Spleen (tissue), 11 donors: ENCODE measurements at regions not wholly inside any gene's neighbourhood (a gene's known extent, or its start where the extent isn't known, plus 50 kb on each side); places are given as distances from the start of the nearest gene placed in this dataset.

Experiments used
- DNase-seq: peaks from one replicate; pipeline ENCODE4 v3.0.0-alpha.2; 2020
- H3K27ac ChIP-seq, 8 donors: fragments of 200-600 bp; sonication (generic) in 7 of 8; 1 replicate in 4 of 8; 2 replicates in 4 of 8; pipeline versions ENCODE4 v1.5.0 to v1.8.0; 2016 to 2021; ENCODE audit warnings: inconsistent platforms in 4 of 8, mild to moderate bottlenecking in 4 of 8, moderate library complexity in 1 of 8
- H3K27me3 ChIP-seq, 7 donors: fragments of 200-600 bp; sonication (generic) in 6 of 7; replicated peaks in 1 of 7; 1 replicate in 4 of 7; 2 replicates in 3 of 7; pipeline versions ENCODE4 v1.5.0 to v1.8.0; 2016 to 2021; ENCODE audit warnings: inconsistent platforms in 3 of 7, mild to moderate bottlenecking in 1 of 7
- H3K36me3 ChIP-seq, 6 donors: fragments of 200-600 bp; sonication (generic) in 5 of 6; 1 replicate in 4 of 6; 2 replicates in 2 of 6; pipeline versions ENCODE4 v1.5.0 to v1.8.0; 2016 to 2021; ENCODE audit warnings: inconsistent platforms in 2 of 6
- H3K4me1 ChIP-seq, 6 donors: fragments of 200-600 bp; sonication (generic) in 5 of 6; 1 replicate in 3 of 6; 2 replicates in 3 of 6; pipeline versions ENCODE4 v1.5.0 to v1.8.0; 2016 to 2021; ENCODE audit warnings: inconsistent platforms in 3 of 6
- H3K4me3 ChIP-seq, 8 donors: fragments of 200-600 bp; sonication (generic) in 7 of 8; 1 replicate in 4 of 8; 2 replicates in 4 of 8; pipeline versions ENCODE4 v1.5.0 to v1.8.0; 2016 to 2021; ENCODE audit warnings: inconsistent platforms in 4 of 8, mild to moderate bottlenecking in 4 of 8, moderate library complexity in 2 of 8
- H3K9me3 ChIP-seq, 8 donors: fragments of 200-600 bp; sonication (generic) in 7 of 8; 1 replicate in 4 of 8; 2 replicates in 4 of 8; pipeline versions ENCODE4 v1.5.0 to v1.8.0; 2016 to 2021; ENCODE audit warnings: inconsistent platforms in 4 of 8
- CTCF ChIP-seq, 11 experiments: fragments of 200-600 bp in 7 of 11; fragments of 450-650 bp in 4 of 11; sonication (generic) in 4 of 11; IDR thresholded peaks in 8 of 11; conservative IDR thresholded peaks in 3 of 11; 1 replicate in 7 of 11; 2 replicates in 4 of 11; pipeline versions ENCODE4 v1.4.0 to v1.8.0; 2016 to 2021; ENCODE audit warnings: antibody characterized with exemption in 11 of 11, inconsistent platforms in 4 of 11, mild to moderate bottlenecking in 1 of 11
- POLR2A ChIP-seq, 3 donors: fragments of 450-650 bp; IDR thresholded peaks; one replicate each; pipeline ENCODE4 v1.5.1; 2017; ENCODE audit warnings: antibody characterized with exemption in 3 of 3, mild to moderate bottlenecking in 1 of 3
- POLR2AphosphoS5 ChIP-seq, 3 donors: sonication (generic); formaldehyde crosslinking; IDR thresholded peaks; one replicate each; pipeline ENCODE4 v1.5.1; 2017; ENCODE audit warnings: antibody characterized with exemption in 3 of 3
- WGBS, 5 donors: extraction: QIAGEN DNeasy Blood & Tissue Kit in 3 of 5; methylation state at CpG; one replicate each; pipeline versions ENCODE4 v1.1.5 to v1.1.7; 2013 to 2018; 5-methylcytosine and 5-hydroxymethylcytosine counted together
- intact Hi-C: fragments of 100-400 bp; cut with DNase I; formaldehyde crosslinking; loops from one replicate; pipeline ENCODE4 v1.15.0; 2023; ENCODE audit warnings: low total_unique reads
- donor health status: healthy with polysubstance abuse.
- donor health status: DM: no; HTN: no; CAD: no; lungs with moderate emphysema.
- donor health status: DM: no; HTN: no; CAD: no.
- donor health status: Bipolar disorder and iron deficiency.
- donor health status: healthy.
- donor health status: DM: no; HTN: no; CAD: no.
- donor health status: DM: yes; HTN: yes; CAD: no.

DNA sequence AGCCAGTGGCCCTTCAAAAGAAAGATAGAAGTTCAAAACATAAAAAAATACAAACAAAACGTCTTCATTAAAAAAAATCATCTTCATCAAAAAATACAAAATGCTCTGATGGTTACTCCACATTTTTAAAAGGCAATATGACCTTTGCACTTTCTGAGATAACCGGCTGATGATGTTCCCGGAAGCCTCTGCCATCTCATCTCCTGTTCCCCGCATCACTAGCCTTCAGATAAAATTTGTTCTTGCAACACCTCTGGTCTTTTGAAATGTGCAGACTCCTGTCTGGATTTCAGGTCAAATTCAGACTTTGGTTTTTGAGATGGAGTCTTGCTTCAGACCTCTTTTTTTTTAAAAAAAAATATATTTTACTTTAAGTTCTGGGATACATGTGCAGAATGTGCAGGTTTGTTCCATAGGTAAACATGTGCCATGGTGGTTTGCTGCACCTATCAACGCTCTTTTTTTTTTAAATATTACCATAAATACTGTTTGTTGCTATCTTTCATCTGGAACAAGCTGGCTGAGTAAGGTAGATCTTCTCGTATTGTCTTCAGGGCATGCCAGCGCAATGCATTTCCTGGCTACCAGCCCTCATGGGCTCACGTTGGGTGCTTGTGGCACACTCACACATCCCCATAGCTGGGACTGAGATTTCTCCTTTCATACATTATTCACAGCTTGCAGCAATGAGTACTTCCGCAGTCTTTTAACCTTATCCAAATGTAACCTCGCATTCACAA, 418.9 kb upstream of the ARGLU1 start:
- no peak for TF ChIP-seq POLR2A (IDR thresholded peaks at IDR 0.05)
- TF ChIP-seq POLR2AphosphoS5 (IDR thresholded peaks at IDR 0.05) = no peak
- TF ChIP-seq CTCF (IDR thresholded peaks at IDR 0.05 in 8 of 11, conservative IDR thresholded peaks at IDR 0.05 in 3 of 11) = no peak
- Histone ChIP-seq H3K36me3 (no peaks in the 10 kb centered on the region), H3K27me3 (no peaks in the 10 kb centered on the region), H3K4me3 (no peak overlapping the region), H3K9me3 (no peaks in the 10 kb centered on the region), H3K4me1 (peaks cover 0 to 7% (median 0%) of the 10 kb centered on the region in 6 donors), H3K27ac (peak overlapping the region in 2 of 8 donors; percentile 9 to 30)
- intact Hi-C loops = no loop called here
- WGBS, 5 donors = 80 to 82% (median 81%) methylated on average over 10 of the region's 10 CpGs
- DNase-seq = no peak

DNA sequence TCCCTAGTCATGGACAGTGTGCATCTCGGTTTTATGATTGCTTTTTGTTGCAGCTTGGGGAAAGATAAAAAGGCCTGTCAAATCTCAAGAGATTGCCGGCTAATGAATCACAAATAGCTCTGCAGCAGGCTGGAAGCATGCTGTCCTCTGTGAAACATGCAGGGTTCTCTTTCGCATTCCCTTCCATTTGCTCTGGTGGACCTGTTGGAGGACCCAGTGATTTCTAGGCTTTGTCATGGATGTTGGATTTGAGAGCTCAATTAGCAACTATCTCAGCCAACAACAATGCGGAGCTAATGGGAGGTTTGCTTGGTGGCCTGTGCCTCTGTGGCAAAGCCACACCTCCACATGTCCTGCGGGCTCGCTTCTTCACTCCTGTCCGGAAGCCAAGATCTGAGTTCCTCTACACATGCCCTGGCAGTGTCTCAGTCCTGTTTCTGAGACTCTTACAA, 418.1 kb upstream of the ARGLU1 start:
- Histone ChIP-seq H3K27ac (peak overlapping the region in 1 of 8 donors; percentile 2), H3K36me3 (no peaks in the 10 kb centered on the region), H3K27me3 (no peaks in the 10 kb centered on the region), H3K9me3 (no peaks in the 10 kb centered on the region), H3K4me1 (peaks cover 0 to 7% (median 0%) of the 10 kb centered on the region in 6 donors), H3K4me3 (no peak overlapping the region)
- intact Hi-C loops = no loop called here
- WGBS, 5 donors = 78 to 86% (median 84%) methylated on average over 7 of the region's 7 CpGs
- no peak for DNase-seq
- TF ChIP-seq POLR2A (IDR thresholded peaks at IDR 0.05) = no peak
- no peak for TF ChIP-seq POLR2AphosphoS5 (IDR thresholded peaks at IDR 0.05)
- TF ChIP-seq CTCF (IDR thresholded peaks at IDR 0.05 in 8 of 11, conservative IDR thresholded peaks at IDR 0.05 in 3 of 11) = no peak

DNA sequence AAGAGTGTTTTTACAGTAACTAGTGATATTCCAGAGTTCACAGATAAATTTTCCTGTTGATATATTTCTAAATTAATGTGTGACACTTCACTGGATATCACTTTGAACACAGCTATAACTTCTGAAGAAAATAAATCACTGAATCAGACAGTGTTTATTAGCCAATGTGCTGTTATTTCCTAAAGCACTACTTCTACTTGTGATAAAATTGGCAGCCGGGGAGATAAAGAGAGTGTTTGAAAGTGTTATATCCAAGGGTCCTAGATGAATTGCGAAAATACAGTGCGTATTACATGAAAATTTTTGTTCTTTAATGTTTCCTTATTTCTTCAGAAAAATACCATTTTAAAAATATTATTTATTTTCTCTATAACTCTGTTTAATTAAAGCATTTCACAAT, 417.5 kb upstream of the ARGLU1 start:
- peaks cover 0 to 7% (median 0%) of the 10 kb centered on the region in 6 donors for H3K4me1 ChIP-seq
- no peaks in the 10 kb centered on the region for H3K27me3 ChIP-seq
- H3K27ac ChIP-seq = no peak overlapping the region
- intact Hi-C loops = no loop called here
- 83 to 94% (median 91%) methylated on average over 3 of the region's 3 CpGs for whole genome bisulfite sequencing, 5 donors
- no peaks in the 10 kb centered on the region for H3K36me3 ChIP-seq
- DNase-seq = no peak
- no peak overlapping the region for H3K4me3 ChIP-seq
- no peaks in the 10 kb centered on the region for H3K9me3 ChIP-seq
- TF ChIP-seq POLR2A (IDR thresholded peaks at IDR 0.05) = no peak
- no peak for TF ChIP-seq POLR2AphosphoS5 (IDR thresholded peaks at IDR 0.05)
- no peak for TF ChIP-seq CTCF (IDR thresholded peaks at IDR 0.05 in 8 of 11, conservative IDR thresholded peaks at IDR 0.05 in 3 of 11)

GRCh38 chr13:106981051-106981450, 413.1 kb upstream of the ARGLU1 start:
- intact Hi-C loops = no loop called here
- H3K4me3 ChIP-seq = no peak overlapping the region
- H3K9me3 ChIP-seq = no peaks in the 10 kb centered on the region
- DNase-seq = no peak
- WGBS, 5 donors = 66 to 89% (median 82%) methylated on average over 2 of the region's 2 CpGs
- TF ChIP-seq POLR2AphosphoS5 (IDR thresholded peaks at IDR 0.05) = no peak
- no peak for TF ChIP-seq POLR2A (IDR thresholded peaks at IDR 0.05)
- no peak for TF ChIP-seq CTCF (IDR thresholded peaks at IDR 0.05 in 8 of 11, conservative IDR thresholded peaks at IDR 0.05 in 3 of 11)
- H3K36me3 ChIP-seq = no peaks in the 10 kb centered on the region
- no peaks in the 10 kb centered on the region for H3K27me3 ChIP-seq
- H3K27ac ChIP-seq = no peak overlapping the region
- H3K4me1 ChIP-seq = no peaks in the 10 kb centered on the region
